Colonic mucosa (tissue), 4 donors: ENCODE measurements at regions not wholly inside any gene's neighbourhood (a gene's known extent, or its start where the extent isn't known, plus 50 kb on each side); places are given as distances from the start of the nearest gene placed in this dataset.

Experiments
- DNase-seq: peaks from one replicate; pipeline ENCODE4 v3.0.0-alpha.2; 2020
- H3K27ac ChIP-seq: fragments of 200-600 bp; one replicate; pipeline ENCODE4 v1.8.0; 2021
- H3K27me3 ChIP-seq: fragments of 200-600 bp; one replicate; pipeline ENCODE4 v1.8.0; 2021
- H3K36me3 ChIP-seq: fragments of 200-600 bp; one replicate; pipeline ENCODE4 v1.8.0; 2021
- H3K4me1 ChIP-seq: fragments of 200-600 bp; one replicate; pipeline ENCODE4 v1.8.0; 2021; ENCODE audit warnings: mild to moderate bottlenecking
- H3K4me3 ChIP-seq: fragments of 200-600 bp; one replicate; pipeline ENCODE4 v1.8.0; 2021
- H3K9ac ChIP-seq, 2 donors: one replicate each; pipeline ENCODE4 v1.7.0; 2013; ENCODE audit warnings: control low read depth in 2 of 2, low read depth in 2 of 2, low read length in 2 of 2
- H3K9me3 ChIP-seq: fragments of 200-600 bp; one replicate; pipeline ENCODE4 v1.8.0; 2021
- intact Hi-C: fragments of 100-400 bp; cut with DNase I; formaldehyde crosslinking; loops from one replicate; pipeline ENCODE4 v1.14.1; 2022
- TF ChIP-seq, protein P1 (sequence below): fragments of 200-600 bp; IDR thresholded peaks from one replicate; pipeline ENCODE4 v1.8.0; 2022; ENCODE audit warnings: antibody characterized with exemption, mild to moderate bottlenecking
- donor health status: healthy.
- donor health status: DM: no; HTN: no; CAD: no.
- donor health status: DM: no; HTN: no; CAD: no.

DNA sequence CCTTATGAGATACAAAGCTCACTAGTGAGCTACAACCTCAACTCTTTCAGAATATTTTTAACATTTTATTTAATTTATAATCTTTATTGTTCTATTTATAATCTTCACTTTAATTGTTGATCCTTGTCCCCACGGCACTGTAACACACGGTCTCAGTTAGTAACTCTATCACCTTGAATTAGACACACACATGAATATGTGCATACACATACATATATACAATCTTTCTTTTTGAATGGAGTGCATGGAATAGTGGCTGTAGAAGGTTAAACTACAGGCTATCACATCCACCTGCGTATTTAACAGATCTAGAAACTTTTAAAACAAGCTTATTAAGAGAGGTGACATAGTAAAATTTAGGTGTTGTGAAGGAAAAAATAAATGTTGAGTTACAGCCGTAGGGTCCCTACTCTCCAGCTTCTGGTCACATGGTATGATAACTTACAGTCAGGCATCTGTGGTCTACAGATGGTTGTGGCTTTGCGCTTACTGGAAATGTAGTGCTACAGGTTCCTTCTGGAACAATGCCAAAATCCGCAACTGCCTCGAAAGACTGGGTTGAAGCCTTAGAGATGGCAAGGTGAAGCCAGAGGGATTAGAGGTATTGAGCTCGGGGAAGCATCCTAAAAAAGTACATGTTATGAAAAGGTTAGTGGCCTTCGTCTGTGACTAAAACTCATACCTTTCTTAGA lies 1324.1 kb upstream of the SLC39A10 start:
- DNase-seq = no peak
- Histone ChIP-seq H3K4me3 (no peak overlapping the region), H3K4me1 (no peaks in the 10 kb centered on the region), H3K36me3 (no peaks in the 10 kb centered on the region), H3K27me3 (no peaks in the 10 kb centered on the region), H3K9me3 (no peaks in the 10 kb centered on the region), H3K27ac (no peak overlapping the region), H3K9ac (no peak overlapping the region)
- TF ChIP-seq, protein P1, sequence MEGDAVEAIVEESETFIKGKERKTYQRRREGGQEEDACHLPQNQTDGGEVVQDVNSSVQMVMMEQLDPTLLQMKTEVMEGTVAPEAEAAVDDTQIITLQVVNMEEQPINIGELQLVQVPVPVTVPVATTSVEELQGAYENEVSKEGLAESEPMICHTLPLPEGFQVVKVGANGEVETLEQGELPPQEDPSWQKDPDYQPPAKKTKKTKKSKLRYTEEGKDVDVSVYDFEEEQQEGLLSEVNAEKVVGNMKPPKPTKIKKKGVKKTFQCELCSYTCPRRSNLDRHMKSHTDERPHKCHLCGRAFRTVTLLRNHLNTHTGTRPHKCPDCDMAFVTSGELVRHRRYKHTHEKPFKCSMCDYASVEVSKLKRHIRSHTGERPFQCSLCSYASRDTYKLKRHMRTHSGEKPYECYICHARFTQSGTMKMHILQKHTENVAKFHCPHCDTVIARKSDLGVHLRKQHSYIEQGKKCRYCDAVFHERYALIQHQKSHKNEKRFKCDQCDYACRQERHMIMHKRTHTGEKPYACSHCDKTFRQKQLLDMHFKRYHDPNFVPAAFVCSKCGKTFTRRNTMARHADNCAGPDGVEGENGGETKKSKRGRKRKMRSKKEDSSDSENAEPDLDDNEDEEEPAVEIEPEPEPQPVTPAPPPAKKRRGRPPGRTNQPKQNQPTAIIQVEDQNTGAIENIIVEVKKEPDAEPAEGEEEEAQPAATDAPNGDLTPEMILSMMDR = no peak
- intact Hi-C loops = no loop called here

DNA sequence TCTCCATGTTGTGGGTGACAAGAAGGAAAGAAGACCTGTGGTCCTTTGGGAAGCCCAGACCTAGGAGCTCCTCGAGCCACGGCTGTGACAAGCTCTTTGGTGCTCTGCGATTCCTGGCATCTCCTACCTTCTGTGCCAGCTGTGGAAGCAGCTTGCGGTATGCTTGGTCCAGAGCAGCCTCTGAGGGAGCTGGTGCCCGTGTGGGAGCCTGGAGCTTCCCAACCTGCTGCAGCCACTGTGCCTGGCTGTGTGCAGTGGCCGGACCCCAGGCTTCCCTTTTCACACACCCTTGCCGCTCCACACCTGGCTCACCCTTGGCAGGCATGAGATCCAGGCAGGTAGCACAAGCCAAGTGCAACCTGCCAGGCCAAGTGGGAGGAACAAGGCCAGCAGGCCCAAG lies 1328.6 kb upstream of the SLC39A10 start:
- Histone ChIP-seq H3K27ac (no peak overlapping the region), H3K27me3 (no peaks in the 10 kb centered on the region), H3K9me3 (no peaks in the 10 kb centered on the region), H3K4me1 (no peaks in the 10 kb centered on the region), H3K4me3 (no peak overlapping the region), H3K9ac (no peak overlapping the region), H3K36me3 (no peaks in the 10 kb centered on the region)
- intact Hi-C loops = no loop called here
- no peak for DNase-seq
- TF ChIP-seq, protein P1 = no peak

DNA sequence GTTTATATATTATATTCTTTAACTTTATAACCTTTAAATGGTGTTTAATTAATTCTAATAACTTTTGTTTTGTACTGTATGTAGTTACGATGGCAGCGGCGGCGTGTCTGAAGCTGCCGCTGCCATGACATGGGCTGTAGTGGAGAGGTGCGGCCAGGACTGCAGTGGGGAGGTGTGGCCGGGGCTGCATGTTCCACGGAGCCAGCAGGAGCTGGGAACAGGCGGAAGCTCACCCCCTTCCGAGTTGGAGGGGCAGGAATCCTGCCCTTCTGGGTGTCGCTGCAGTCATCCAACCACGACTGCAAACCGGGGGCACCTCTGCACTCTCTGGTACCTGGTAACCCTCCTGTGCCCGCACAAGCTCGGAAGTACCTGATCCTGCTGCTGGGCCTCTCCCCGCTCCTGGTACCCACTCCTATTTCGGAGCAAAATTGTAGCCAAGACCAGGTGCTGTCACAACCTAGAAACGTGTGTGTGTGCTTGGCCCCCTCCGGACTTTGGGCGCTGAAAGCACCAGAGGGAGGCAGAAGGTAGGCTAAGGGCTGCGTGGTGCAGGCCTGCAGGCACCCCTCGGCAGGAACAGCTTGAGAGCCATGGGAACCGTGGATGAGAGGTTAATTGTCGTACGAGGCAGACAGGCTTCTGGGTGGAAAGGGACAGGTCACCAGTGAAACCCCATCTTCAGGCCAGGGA lies 1329.7 kb upstream of the SLC39A10 start:
- DNase-seq = no peak
- Histone ChIP-seq H3K27ac (no peak overlapping the region), H3K4me1 (no peaks in the 10 kb centered on the region), H3K9me3 (no peaks in the 10 kb centered on the region), H3K27me3 (no peaks in the 10 kb centered on the region), H3K9ac (no peak overlapping the region), H3K36me3 (no peaks in the 10 kb centered on the region), H3K4me3 (no peak overlapping the region)
- intact Hi-C loops = no loop called here
- TF ChIP-seq, protein P1 = no peak

DNA sequence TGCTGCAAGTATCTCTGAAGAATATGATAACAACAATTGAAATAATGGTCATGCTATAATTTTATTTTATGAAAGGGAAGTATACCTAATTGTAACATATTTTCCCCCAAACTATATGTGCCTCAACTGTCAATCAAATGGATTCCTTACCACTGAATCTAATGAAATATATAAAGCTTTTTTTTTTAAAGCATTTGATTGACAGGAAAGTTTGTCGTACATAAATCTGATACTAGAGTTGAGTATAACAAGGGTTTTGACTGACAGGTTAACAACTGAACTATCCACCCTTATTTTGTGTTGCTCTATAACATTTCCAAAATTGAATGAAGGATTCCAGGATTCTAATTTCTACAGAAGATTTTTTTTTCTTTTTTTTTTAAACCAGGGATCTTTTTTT lies 1333.3 kb upstream of the SLC39A10 start:
- Histone ChIP-seq H3K36me3 (no peaks in the 10 kb centered on the region), H3K4me1 (no peaks in the 10 kb centered on the region), H3K27ac (no peak overlapping the region), H3K9ac (no peak overlapping the region), H3K27me3 (no peaks in the 10 kb centered on the region), H3K9me3 (no peaks in the 10 kb centered on the region), H3K4me3 (no peak overlapping the region)
- TF ChIP-seq, protein P1 = no peak
- no peak for DNase-seq
- intact Hi-C loops = no loop called here

DNA sequence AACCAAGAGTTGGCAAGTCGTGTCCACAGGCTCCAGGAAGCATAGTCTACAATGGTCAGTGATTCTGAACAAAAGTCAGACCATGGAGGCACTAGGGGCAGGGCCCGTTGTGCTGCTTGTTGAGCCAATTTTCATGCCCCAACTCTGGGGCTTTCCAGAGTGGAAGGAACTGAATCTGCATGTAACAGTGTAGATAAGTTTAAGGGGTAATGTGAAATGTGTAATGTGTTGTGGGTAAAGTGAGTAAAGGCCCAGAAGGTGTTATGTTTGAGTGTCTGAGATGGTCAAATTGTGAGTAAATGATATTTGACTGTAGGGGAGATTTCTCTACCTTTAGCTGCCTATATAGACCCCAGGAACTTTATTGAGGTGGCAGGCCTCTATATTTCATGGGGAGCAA lies 1336.5 kb upstream of the SLC39A10 start:
- Histone ChIP-seq H3K4me3 (no peak overlapping the region), H3K9ac (no peak overlapping the region), H3K9me3 (no peaks in the 10 kb centered on the region), H3K27ac (no peak overlapping the region), H3K4me1 (no peaks in the 10 kb centered on the region), H3K36me3 (no peaks in the 10 kb centered on the region), H3K27me3 (no peaks in the 10 kb centered on the region)
- TF ChIP-seq, protein P1 = no peak
- intact Hi-C loops = no loop called here
- no peak for DNase-seq
